GM12865 (cell line): ENCODE measurements at regions not wholly inside any gene's neighbourhood (a gene's known extent, or its start where the extent isn't known, plus 50 kb on each side); places are given as distances from the start of the nearest gene placed in this dataset.

ENCODE experiments used
- DNase-seq: peaks from one replicate; pipeline ENCODE4 v3.0.0; 2010; ENCODE audit warnings: low read depth
- H3K4me3 ChIP-seq: 2 replicates; pipeline ENCODE4 v1.5.1; 2011; ENCODE audit warnings: mild to moderate bottlenecking, low read depth, low read length, control low read depth
- CTCF ChIP-seq: IDR thresholded peaks from 2 replicates; pipeline ENCODE4 v1.5.1; 2011; ENCODE audit warnings: low read length, control low read depth, low read depth, inconsistent platforms; ENCODE audit not compliant: insufficient read depth; ENCODE audit errors: missing control alignments

GRCh38 chr2:199680482-199680881 lies 170.5 kb downstream of the FTCDNL1 start:
- no peak for TF ChIP-seq CTCF
- H3K4me3 ChIP-seq = no peak overlapping the region

DNA sequence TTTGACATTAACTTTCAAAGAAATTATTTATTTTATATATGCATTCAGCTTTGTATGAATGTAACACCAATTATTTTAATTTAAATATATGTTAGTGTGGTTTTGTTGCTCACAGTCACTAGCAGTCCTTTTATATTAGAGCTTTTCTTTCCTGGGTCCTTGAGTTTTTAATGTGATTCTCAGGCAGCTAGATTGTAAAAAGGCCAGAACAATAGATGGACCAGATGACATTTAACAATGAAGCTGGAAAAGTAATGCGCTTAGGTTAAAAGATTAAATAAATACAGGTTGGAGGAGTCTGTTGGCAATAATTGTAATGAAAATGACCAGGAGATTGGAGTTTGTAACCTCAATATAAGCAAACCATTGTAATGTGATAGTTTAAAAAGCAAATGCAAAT lies 171.1 kb downstream of the FTCDNL1 start:
- no peak for TF ChIP-seq CTCF
- no peak overlapping the region for H3K4me3 ChIP-seq
- no peak for DNase-seq

More at GRCh38 chr2:199680482-199680881, 170.5 kb downstream of the FTCDNL1 start:
- no peak for DNase-seq

GRCh38 chr2:199677881-199678280 lies 173.1 kb downstream of the FTCDNL1 start:
- TF ChIP-seq CTCF = no peak
- H3K4me3 ChIP-seq = no peak overlapping the region
- DNase-seq = no peak

DNA sequence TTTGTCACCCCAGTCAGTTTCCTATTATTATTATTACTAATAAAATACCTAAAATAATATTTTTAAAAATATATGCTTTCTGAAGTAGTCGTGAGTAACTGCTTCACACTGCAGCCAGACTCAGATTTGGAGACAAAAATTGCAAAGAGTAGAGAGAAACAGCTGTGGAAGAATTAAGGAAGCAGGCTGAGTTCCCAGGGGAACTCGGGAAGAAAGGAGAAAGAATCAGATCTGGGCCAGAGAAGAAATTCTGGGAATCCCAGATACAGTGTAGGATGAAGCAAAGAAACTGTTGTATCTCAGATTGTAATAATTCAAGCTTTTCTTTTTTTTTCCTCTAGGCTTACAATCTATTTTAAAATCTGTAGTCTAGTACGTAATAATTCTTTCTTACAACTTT lies 182.3 kb downstream of the FTCDNL1 start:
- TF ChIP-seq CTCF = no peak
- DNase-seq = no peak

DNA sequence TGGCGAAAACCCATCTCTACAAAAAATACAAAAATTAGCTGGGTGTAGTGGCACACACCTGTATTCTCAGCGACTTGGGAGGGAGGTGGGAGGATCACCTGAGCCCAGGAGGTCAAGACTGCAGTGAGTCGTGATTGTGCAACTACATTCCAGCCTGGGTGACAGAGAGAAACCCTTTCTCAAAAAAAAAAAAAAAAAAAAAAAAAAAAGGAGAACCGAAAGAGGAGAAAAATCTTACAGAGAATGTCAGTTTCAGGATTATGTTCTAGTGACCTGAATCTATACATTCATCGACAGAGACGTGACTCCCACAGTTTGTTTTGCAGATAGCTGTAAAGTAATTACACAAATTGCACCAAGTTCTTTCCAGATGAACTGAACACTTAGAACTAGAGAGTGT lies 187.8 kb downstream of the FTCDNL1 start:
- H3K4me3 ChIP-seq = no peak overlapping the region
- DNase-seq = peak; percentile 14
- no peak for TF ChIP-seq CTCF

More for the DNA sequence above, 182.3 kb downstream of the FTCDNL1 start:
- no peak overlapping the region for H3K4me3 ChIP-seq

DNA sequence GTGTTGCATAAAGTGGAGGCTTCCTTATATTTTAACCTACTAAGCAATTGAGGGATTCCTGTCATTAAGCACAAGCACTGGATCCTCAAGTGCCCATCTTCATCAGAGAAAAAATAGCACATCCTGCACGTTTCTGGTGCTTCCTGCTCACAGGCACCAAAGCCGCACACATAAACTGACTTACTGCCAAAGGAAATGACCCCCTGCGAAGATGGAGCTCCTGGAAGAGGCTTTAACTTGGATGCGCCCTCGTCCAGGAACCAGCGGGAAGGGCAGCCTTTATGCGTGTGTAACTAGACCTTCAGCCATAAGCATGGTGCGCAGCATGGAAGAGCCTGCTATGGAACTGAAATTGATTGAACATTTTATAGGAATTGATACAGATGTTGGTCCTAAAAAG lies 188.7 kb downstream of the FTCDNL1 start:
- TF ChIP-seq CTCF = no peak
- DNase-seq = no peak
- H3K4me3 ChIP-seq = no peak overlapping the region

DNA sequence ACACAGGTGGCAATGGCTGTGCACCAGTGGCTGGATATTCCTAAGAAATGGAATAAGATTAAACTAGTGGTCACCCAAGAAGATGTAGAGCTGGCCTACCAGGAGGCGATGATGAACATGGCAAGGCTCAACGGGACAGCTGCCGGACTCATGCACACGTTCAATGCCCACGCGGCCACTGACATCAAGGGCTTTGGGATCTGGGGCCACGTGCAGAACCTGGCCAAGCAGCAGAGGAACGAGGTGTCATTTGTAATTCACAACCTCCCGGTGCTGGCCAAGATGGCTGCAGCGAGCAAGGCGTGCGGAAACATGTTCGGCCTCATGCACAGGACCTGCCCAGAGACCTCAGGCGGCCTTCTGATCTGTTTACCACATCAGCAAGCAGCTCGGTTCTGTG lies 190.8 kb downstream of the FTCDNL1 start:
- TF ChIP-seq CTCF = no peak
- no peak overlapping the region for H3K4me3 ChIP-seq

More for the DNA sequence above, 190.8 kb downstream of the FTCDNL1 start:
- no peak for DNase-seq
